ENCODE measurements at regions not wholly inside any gene's neighbourhood (a gene's known extent, or its start where the extent isn't known, plus 50 kb on each side); places are given as distances from the start of the nearest gene placed in this dataset.
"Not testable (repeated sequence)": the region's sequence is repeated elsewhere in the genome, so short reads cannot be mapped to it uniquely, and the experiment has no call there.

- DNase-seq (ENCODE audit: low read depth) = not testable (repeated sequence)
Measured at GRCh38 chr3:152774230-152774629, 60.7 kb upstream of the P2RY1 start.

- DNase-seq (ENCODE audit: low read depth) = no peak
Measured at GRCh38 chr3:152778022-152778421, 56.9 kb upstream of the P2RY1 start.

DNA sequence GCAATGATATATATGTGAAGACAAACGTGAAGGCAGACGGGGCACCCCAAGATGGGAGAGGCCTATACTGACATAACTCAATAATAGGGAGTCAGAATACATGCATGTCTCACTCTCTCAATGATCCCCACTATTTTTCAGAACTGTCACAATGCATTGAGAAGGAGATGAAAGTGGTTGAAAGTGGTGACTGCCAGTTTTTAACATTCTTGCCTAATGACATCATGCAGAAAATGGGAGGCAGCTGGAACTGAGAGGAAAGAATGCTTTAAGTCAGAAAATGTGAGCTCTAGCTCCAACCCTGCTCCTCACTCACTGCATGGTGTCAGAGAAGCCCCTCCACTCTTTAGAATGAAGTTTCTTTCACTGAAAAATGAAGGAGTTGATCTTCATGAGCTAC is 55.3 kb upstream of the P2RY1 start:
- DNase-seq (ENCODE audit: low read depth) = peak; percentile 1

- peak; percentile 60 for DNase-seq (ENCODE audit: low read depth)
Measured at GRCh38 chr3:152780553-152780952, 54.4 kb upstream of the P2RY1 start.

DNA sequence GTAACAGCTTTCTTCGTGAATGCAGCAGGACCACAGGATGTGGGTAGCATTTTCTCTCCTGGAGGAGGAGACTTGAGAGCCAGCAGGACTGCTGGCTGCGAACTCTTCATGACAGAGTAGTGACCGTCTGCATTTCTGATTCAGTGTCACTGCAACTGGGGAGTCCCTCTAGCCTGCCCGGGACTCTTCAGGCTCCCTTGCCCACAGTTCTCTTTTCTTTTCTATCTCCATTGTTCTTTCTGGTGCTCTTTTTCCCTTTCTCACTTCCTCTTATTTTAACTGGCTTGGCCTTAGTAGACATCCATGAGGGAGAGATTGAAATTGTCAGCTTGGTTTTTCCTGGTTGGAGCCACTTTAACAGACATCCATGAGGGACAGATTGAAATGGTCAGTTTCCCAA is 49.9 kb upstream of the P2RY1 start:
- DNase-seq (ENCODE audit: low read depth) = no peak

All from renal cortical epithelial cell (primary cell).